Sigmoid colon (tissue), 4 donors: ENCODE measurements at regions not wholly inside any gene's neighbourhood (a gene's known extent, or its start where the extent isn't known, plus 50 kb on each side); places are given as distances from the start of the nearest gene placed in this dataset.
"Not testable (repeated sequence)": the region's sequence is repeated elsewhere in the genome, so short reads cannot be mapped to it uniquely, and the experiment has no call there.

Source experiments
- POLR2AphosphoS5 ChIP-seq, 4 donors: sonication (generic); formaldehyde crosslinking; IDR thresholded peaks; one replicate each; pipeline ENCODE4 v1.6.1; 2017; ENCODE audit warnings: antibody characterized with exemption in 4 of 4
- TF ChIP-seq, protein P1 (sequence below), 4 experiments: fragments of 450-650 bp in 3 of 4; fragments of 200-600 bp in 1 of 4; IDR thresholded peaks; one replicate each; pipeline ENCODE4 v1.5.1; 2016 to 2019; ENCODE audit warnings: antibody characterized with exemption in 4 of 4, mild to moderate bottlenecking in 3 of 4, moderate library complexity in 2 of 4

DNA sequence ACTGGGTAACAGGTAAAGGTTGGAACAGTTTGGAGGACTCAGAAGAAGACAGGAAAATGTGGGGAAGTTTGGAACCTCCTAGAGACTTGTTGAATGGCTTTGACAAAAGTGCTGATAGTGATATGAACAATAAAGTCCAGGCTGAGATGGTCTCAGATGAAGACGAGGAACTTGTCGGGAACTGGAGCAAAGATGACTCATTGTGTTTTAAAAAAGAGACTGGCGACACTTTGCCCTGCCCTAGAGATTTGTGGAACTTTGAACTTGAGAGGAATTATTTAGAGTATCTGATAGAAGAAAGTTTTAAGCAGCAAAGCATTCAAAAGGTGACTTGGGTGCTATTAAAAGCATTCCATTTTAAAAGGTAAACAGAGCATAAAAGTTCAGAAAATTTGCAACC is 90.6 kb upstream of the CD44 start:
- TF ChIP-seq, protein P1, sequence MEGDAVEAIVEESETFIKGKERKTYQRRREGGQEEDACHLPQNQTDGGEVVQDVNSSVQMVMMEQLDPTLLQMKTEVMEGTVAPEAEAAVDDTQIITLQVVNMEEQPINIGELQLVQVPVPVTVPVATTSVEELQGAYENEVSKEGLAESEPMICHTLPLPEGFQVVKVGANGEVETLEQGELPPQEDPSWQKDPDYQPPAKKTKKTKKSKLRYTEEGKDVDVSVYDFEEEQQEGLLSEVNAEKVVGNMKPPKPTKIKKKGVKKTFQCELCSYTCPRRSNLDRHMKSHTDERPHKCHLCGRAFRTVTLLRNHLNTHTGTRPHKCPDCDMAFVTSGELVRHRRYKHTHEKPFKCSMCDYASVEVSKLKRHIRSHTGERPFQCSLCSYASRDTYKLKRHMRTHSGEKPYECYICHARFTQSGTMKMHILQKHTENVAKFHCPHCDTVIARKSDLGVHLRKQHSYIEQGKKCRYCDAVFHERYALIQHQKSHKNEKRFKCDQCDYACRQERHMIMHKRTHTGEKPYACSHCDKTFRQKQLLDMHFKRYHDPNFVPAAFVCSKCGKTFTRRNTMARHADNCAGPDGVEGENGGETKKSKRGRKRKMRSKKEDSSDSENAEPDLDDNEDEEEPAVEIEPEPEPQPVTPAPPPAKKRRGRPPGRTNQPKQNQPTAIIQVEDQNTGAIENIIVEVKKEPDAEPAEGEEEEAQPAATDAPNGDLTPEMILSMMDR (IDR thresholded peaks at IDR 0.05) = not testable (repeated sequence)
- not testable (repeated sequence) for TF ChIP-seq POLR2AphosphoS5 (IDR thresholded peaks at IDR 0.05)
